Dedifferentiated amniotic fluid mesenchymal stem cell (primary cell): ENCODE measurements at regions not wholly inside any gene's neighbourhood (a gene's known extent, or its start where the extent isn't known, plus 50 kb on each side); places are given as distances from the start of the nearest gene placed in this dataset.
"Not testable (repeated sequence)": the region's sequence is repeated elsewhere in the genome, so short reads cannot be mapped to it uniquely, and the experiment has no call there.

Source experiments
- DNase-seq: peaks from one replicate; pipeline ENCODE4 v3.0.0-alpha.2; 2016; ENCODE audit errors: extremely low spot score

DNA sequence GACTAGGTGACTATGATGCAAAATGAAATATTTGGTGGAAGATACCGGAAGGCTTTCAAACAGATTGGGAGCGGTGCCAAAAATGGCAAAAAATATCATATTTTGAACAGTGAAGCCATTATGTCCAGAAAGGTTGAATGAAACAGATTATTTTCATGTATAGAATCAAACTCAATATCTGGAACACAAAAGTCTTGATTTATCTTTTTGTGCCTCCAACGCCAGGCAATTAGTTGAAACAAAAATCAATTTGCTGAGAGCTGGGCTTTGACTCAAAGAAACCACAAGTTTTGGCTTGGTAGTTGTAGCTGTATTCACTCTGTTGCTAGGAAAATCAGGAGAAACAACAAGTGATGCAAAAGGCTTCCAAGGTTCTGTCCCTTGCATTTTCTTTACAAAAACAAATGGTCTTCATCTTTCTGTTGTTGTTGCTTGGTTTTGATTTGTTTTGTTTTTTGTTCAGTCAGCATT is 421.7 kb upstream of the TYRP1 start:
- DNase-seq, result no peak

- DNase-seq, result no peak
Measured at GRCh38 chr9:12272471-12273120, 420.6 kb upstream of the TYRP1 start.

DNA sequence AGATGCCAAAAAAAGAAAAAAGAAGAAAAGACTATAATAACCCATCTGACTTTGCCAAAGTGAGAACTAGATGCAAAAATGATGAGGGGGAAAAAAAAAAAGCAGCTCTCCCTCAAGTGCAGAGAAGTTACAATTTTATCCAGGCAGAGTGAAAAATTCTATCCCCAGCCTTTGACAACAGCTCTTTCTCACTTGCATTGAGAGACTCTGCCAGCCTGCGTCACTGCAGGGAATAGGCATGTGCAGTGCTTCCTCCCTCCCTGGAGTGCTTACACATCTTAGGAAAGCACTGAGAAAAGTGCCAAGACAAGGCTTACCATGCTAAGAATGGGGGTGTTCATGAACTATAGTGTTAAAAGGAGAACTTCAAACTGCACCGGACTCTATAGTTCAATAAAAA is 418.6 kb upstream of the TYRP1 start:
- no peak for DNase-seq

- no peak for DNase-seq
Measured at GRCh38 chr9:12276505-12276904, 416.7 kb upstream of the TYRP1 start.

DNA sequence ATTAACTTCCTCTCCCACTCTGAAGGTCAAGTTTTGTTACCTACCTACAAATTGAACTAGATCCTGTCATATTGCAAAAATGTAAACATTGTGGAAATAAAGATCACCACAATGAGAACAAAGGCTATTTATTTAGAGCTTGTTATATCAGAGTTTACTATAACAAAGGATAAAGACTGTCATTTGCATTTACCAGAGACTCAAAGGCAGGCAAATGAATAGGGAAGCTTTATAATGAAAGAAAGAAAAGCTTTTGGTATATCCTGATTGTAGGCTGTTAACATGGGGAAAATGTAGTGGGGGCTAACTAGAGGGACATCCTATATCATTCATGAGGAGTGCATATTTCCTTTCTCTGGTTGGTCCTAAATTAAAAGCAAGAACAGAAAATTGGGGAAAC is 403.5 kb upstream of the TYRP1 start:
- DNase-seq, result no peak

DNA sequence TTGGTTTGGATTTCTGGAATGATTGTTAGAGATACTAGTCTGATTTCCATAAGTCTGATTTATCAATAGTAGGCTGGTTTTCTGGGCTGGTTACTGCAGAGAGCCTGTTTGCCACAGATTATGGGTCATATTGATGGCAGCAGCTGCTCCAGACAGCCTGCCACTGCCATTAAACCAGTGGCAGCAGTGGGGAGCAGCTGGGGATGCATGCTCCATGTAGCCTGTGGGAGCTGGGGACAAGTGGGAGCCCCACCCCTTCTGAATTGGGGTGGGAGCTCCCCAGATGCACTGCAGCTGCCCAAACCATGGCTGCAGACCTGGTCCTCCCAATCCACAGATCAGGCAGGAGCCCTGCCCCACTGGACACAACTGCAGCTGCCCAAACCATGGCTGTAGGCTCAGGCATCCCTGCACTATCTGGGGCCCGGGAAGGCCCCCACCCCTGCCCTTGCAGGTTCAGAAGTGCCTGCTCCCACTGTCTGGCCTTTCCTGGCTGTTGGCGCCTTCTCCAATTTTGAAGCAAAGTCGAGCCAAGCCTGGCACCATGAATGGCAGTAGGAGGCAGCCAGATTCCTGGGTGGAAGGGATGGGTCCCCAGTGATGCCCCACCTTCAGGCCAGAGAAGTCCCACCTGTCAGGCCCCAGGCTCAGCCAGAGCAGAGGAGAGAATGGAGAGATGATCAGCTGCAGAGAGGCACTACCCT is 402.9 kb upstream of the TYRP1 start:
- DNase-seq, result no peak

GRCh38 chr9:12305211-12305610 is 388.0 kb upstream of the TYRP1 start:
- no peak for DNase-seq

DNA sequence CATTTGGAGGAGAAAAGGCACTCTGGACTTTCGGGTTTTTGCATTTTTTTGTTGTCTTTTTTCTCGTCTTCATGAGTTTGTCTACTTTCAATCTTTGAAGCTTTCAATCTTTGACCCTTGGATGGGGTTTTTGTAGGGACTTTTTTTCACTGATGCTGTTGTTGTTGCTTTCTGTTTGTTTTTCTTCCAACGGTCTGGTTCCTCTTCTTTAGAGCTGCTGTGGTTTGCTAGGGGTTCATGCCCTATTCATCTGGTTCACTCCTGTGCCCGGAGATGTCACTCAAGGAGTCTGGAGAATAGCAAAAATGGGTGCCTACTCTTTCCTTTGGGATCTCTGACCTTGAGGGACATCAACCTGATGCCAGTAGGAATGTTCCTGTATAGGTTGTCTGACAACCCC is 378.6 kb upstream of the TYRP1 start:
- DNase-seq, result no peak

DNA sequence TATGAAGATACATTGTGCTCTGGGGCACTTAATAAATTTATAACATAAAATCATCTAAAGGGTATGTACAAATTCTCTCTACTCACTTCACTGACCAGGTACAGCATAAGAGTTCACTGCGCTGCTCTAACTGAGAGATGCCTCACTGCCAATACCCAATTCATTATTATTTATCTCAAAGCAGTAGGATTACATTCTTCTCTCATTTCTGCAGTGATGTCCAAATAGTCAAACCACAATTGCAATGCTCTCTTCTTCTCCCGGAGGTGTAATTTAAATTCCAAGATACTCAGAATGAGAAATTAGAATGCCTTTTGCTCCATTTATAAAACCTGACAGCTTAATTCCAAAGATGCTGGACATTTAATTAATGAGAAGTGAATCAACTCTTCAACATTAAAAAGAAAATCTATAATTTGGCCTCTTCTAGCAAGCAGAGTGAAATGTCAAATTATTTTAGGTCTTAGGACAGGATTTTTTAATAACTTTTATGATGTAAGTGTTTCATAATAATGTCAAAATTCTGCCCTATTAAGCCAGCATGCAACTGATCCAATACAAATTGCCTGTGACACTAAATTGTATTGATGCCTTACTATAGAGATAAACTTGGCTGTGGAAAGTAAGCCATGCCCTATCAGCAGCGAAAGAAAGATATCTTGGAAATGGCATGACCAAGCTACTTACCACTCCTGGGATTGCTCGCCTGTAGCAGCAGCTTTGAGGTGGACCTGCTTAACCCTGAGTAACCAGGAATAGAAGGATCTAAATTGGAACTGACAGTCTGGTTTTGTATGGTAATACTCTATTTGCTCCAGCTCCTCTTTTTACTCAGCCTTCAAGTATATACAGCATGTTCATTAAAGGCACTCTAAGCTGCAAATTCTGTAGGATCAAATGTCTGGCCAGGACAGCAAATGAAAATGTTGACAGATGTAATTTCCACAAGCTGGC is 374.2 kb upstream of the TYRP1 start:
- DNase-seq, result no peak

DNA sequence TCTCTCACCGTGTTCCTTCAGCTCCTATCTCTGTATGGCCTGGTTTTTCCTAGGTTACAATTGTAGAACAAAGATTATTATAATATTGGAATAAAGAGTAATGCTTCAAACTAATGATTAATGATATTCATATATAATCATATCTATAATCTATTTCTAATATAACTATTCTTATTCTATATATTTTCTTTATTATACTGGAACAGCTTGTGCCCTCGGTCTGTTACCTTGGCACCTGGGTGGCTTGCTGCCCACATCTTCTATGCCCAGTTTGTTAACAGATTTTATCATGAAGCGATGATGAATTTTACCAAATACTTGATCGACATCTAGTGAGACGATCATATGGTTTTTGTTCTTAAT is 363.6 kb upstream of the TYRP1 start:
- DNase-seq, result no peak

GRCh38 chr9:12333966-12334365 is 359.2 kb upstream of the TYRP1 start:
- DNase-seq, result not testable (repeated sequence)

DNA sequence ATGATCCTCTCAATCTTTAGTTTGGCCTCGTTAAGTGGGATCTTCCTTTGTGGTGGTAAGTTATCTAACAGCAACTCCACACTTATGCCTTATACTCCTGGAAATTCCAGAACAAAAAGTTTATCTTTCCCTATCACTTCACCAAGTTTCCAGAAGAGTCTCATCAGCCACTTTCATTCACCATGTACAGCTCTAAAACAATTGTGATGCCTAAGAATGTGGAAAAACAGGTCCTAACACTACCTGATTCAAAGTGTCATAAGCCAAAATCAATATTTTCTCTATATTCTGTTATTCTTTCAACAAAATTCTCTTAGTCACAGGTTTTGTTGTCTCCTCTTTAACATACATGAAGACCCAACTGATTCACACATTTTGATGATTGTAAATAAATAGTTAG is 342.4 kb upstream of the TYRP1 start:
- no peak for DNase-seq

GRCh38 chr9:12351293-12352044 is 341.7 kb upstream of the TYRP1 start:
- no peak for DNase-seq

GRCh38 chr9:12352045-12352315 is 341.2 kb upstream of the TYRP1 start:
- DNase-seq, result no peak

DNA sequence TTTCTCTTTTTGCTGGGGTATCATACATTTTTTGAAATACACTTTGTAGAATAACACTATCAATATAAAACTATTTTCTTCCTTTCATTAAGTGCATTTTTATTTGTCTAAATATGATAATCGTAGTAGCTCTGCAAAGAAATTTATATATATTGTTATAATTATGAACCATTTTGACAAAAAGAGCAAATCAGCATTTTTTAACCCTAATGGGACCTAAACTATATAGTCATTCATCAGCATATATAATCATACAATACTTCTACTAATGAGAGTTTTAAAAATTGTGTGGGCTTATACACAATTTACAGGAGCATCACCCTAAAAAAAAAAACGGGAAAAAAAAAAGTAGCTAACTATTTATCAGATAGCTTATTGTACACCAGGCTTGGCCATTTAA is 329.7 kb upstream of the TYRP1 start:
- DNase-seq, result no peak

- no peak for DNase-seq
Measured at GRCh38 chr9:12368569-12368968, 324.6 kb upstream of the TYRP1 start.

GRCh38 chr9:12391839-12392509 is 301.2 kb upstream of the TYRP1 start:
- no peak for DNase-seq

DNA sequence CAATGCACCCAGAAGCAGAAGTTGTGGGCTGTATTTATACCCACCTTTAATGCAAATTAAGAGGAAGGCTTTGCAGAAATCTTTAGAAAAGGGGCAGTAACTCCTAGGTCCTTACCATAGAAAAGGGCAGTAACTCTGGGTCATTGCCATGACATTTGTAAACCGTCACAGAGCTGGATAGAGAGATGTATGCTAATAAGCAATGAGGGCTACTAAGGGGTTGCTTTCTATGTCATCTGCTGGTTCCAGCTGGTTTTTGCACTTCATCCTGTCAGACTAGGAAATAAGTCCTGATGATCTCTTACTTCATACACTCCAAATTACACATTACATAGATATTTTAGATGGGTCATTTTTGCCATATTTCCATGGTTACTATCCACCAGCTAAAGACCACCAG is 299.1 kb upstream of the TYRP1 start:
- DNase-seq, result no peak

- no peak for DNase-seq
Measured at GRCh38 chr9:12403721-12404120, 289.5 kb upstream of the TYRP1 start.

GRCh38 chr9:12413986-12414385 is 279.2 kb upstream of the TYRP1 start:
- DNase-seq, result no peak

- DNase-seq, result no peak
Measured at GRCh38 chr9:12414514-12414913, 278.7 kb upstream of the TYRP1 start.

DNA sequence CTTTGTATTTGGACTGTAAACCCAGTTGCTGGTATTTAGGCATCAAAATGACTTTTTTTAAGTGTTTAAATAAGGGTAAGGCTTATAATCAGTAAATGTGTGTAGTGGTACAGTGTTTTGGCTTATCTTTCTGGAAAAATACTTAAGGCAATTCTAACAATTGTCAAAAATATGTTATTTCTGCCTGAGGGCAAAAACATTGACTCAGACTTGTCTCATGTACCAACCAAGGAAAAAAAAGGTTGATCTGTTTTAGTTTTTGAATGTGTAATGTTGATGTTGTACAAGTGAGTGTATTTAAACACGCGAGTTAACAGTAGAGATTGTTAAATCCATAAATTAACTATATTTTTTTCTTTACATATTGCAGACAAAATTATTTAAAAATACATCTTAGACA is 277.8 kb upstream of the TYRP1 start:
- DNase-seq, result peak; percentile 55
